ENCODE measurements at regions not wholly inside any gene's neighbourhood (a gene's known extent, or its start where the extent isn't known, plus 50 kb on each side); places are given as distances from the start of the nearest gene placed in this dataset.
"Not testable (repeated sequence)": the region's sequence is repeated elsewhere in the genome, so short reads cannot be mapped to it uniquely, and the experiment has no call there.

GRCh38 chr6:161657-162056 lies 130.6 kb upstream of the DUSP22 start:
- H3K27me3 ChIP-seq (ENCODE audit: insufficient read depth, low read length), result peaks cover 25% of the 10 kb centered on the region
- H2AFZ ChIP-seq (ENCODE audit: low read length, unreplicated experiment); H3K4me3 ChIP-seq (ENCODE audit: low read depth, low read length); H3K36me3 ChIP-seq (ENCODE audit: insufficient read depth, low read length); H3K4me1 ChIP-seq (ENCODE audit: control insufficient read depth, insufficient read depth, low read length, unreplicated experiment); H3K79me2 ChIP-seq (ENCODE audit: control insufficient read depth, insufficient read depth, low read length, unreplicated experiment); H3K27ac ChIP-seq (ENCODE audit: low read depth, low read length): not testable (repeated sequence)

GRCh38 chr6:164720-165119 lies 127.6 kb upstream of the DUSP22 start:
- Histone ChIP-seq H3K79me2 (ENCODE audit: control insufficient read depth, insufficient read depth, low read length, unreplicated experiment) (no peaks in the 10 kb centered on the region), H2AFZ (ENCODE audit: low read length, unreplicated experiment) (no peak overlapping the region), H3K27ac (ENCODE audit: low read depth, low read length) (no peak overlapping the region), H3K4me1 (ENCODE audit: control insufficient read depth, insufficient read depth, low read length, unreplicated experiment) (no peaks in the 10 kb centered on the region), H3K27me3 (ENCODE audit: insufficient read depth, low read length) (peaks cover 35% of the 10 kb centered on the region), H3K36me3 (ENCODE audit: insufficient read depth, low read length) (no peaks in the 10 kb centered on the region), H3K4me3 (ENCODE audit: low read depth, low read length) (no peak overlapping the region)

- peaks cover 39% of the 10 kb centered on the region for H3K27me3 ChIP-seq (ENCODE audit: insufficient read depth, low read length)
- no peak overlapping the region for H2AFZ ChIP-seq (ENCODE audit: low read length, unreplicated experiment)
- no peak overlapping the region for H3K27ac ChIP-seq (ENCODE audit: low read depth, low read length)
- no peak overlapping the region for H3K4me3 ChIP-seq (ENCODE audit: low read depth, low read length)
- no peaks in the 10 kb centered on the region for H3K4me1 ChIP-seq (ENCODE audit: control insufficient read depth, insufficient read depth, low read length, unreplicated experiment)
- H3K79me2 ChIP-seq (ENCODE audit: control insufficient read depth, insufficient read depth, low read length, unreplicated experiment), result no peaks in the 10 kb centered on the region
- no peaks in the 10 kb centered on the region for H3K36me3 ChIP-seq (ENCODE audit: insufficient read depth, low read length)
These were observed 127.0 kb upstream of the DUSP22 start for GRCh38 chr6:165263-165662.

- H3K36me3 ChIP-seq (ENCODE audit: insufficient read depth, low read length), result no peaks in the 10 kb centered on the region
- H3K27me3 ChIP-seq (ENCODE audit: insufficient read depth, low read length), result peaks cover 46% of the 10 kb centered on the region
- no peak overlapping the region for H3K27ac ChIP-seq (ENCODE audit: low read depth, low read length)
- H3K79me2 ChIP-seq (ENCODE audit: control insufficient read depth, insufficient read depth, low read length, unreplicated experiment), result no peaks in the 10 kb centered on the region
- H3K4me3 ChIP-seq (ENCODE audit: low read depth, low read length), result no peak overlapping the region
- no peak overlapping the region for H2AFZ ChIP-seq (ENCODE audit: low read length, unreplicated experiment)
- H3K4me1 ChIP-seq (ENCODE audit: control insufficient read depth, insufficient read depth, low read length, unreplicated experiment), result no peaks in the 10 kb centered on the region
These were observed 126.4 kb upstream of the DUSP22 start for GRCh38 chr6:165906-166305.

GRCh38 chr6:168865-169455 lies 123.3 kb upstream of the DUSP22 start:
- H3K79me2 ChIP-seq (ENCODE audit: control insufficient read depth, insufficient read depth, low read length, unreplicated experiment), result no peaks in the 10 kb centered on the region

GRCh38 chr6:174036-174435 lies 118.3 kb upstream of the DUSP22 start:
- Histone ChIP-seq H3K4me1 (ENCODE audit: control insufficient read depth, insufficient read depth, low read length, unreplicated experiment) (no peaks in the 10 kb centered on the region), H2AFZ (ENCODE audit: low read length, unreplicated experiment) (no peak overlapping the region), H3K27ac (ENCODE audit: low read depth, low read length) (no peak overlapping the region), H3K36me3 (ENCODE audit: insufficient read depth, low read length) (no peaks in the 10 kb centered on the region), H3K79me2 (ENCODE audit: control insufficient read depth, insufficient read depth, low read length, unreplicated experiment) (no peaks in the 10 kb centered on the region), H3K27me3 (ENCODE audit: insufficient read depth, low read length) (peaks cover 44% of the 10 kb centered on the region), H3K4me3 (ENCODE audit: low read depth, low read length) (no peak overlapping the region)

More at GRCh38 chr6:168865-169455, 123.3 kb upstream of the DUSP22 start:
- Histone ChIP-seq H3K4me3 (ENCODE audit: low read depth, low read length) (no peak overlapping the region), H2AFZ (ENCODE audit: low read length, unreplicated experiment) (no peak overlapping the region), H3K27me3 (ENCODE audit: insufficient read depth, low read length) (peaks cover 62% of the 10 kb centered on the region), H3K4me1 (ENCODE audit: control insufficient read depth, insufficient read depth, low read length, unreplicated experiment) (no peaks in the 10 kb centered on the region), H3K27ac (ENCODE audit: low read depth, low read length) (no peak overlapping the region), H3K36me3 (ENCODE audit: insufficient read depth, low read length) (no peaks in the 10 kb centered on the region)

- H3K4me1 ChIP-seq (ENCODE audit: control insufficient read depth, insufficient read depth, low read length, unreplicated experiment), result no peaks in the 10 kb centered on the region
- H3K36me3 ChIP-seq (ENCODE audit: insufficient read depth, low read length), result no peaks in the 10 kb centered on the region
- no peak overlapping the region for H3K4me3 ChIP-seq (ENCODE audit: low read depth, low read length)
- no peak overlapping the region for H2AFZ ChIP-seq (ENCODE audit: low read length, unreplicated experiment)
- peaks cover 28% of the 10 kb centered on the region for H3K27me3 ChIP-seq (ENCODE audit: insufficient read depth, low read length)
- H3K79me2 ChIP-seq (ENCODE audit: control insufficient read depth, insufficient read depth, low read length, unreplicated experiment), result no peaks in the 10 kb centered on the region
- no peak overlapping the region for H3K27ac ChIP-seq (ENCODE audit: low read depth, low read length)
These were observed 116.6 kb upstream of the DUSP22 start for GRCh38 chr6:175680-176079.

GRCh38 chr6:176766-177165 lies 115.5 kb upstream of the DUSP22 start:
- no peaks in the 10 kb centered on the region for H3K36me3 ChIP-seq (ENCODE audit: insufficient read depth, low read length)
- H2AFZ ChIP-seq (ENCODE audit: low read length, unreplicated experiment), result no peak overlapping the region
- no peak overlapping the region for H3K27ac ChIP-seq (ENCODE audit: low read depth, low read length)
- no peaks in the 10 kb centered on the region for H3K4me1 ChIP-seq (ENCODE audit: control insufficient read depth, insufficient read depth, low read length, unreplicated experiment)
- no peak overlapping the region for H3K4me3 ChIP-seq (ENCODE audit: low read depth, low read length)
- peaks cover 17% of the 10 kb centered on the region for H3K27me3 ChIP-seq (ENCODE audit: insufficient read depth, low read length)
- no peaks in the 10 kb centered on the region for H3K79me2 ChIP-seq (ENCODE audit: control insufficient read depth, insufficient read depth, low read length, unreplicated experiment)

GRCh38 chr6:178119-178518 lies 114.2 kb upstream of the DUSP22 start:
- Histone ChIP-seq H3K36me3 (ENCODE audit: insufficient read depth, low read length) (no peaks in the 10 kb centered on the region), H3K4me1 (ENCODE audit: control insufficient read depth, insufficient read depth, low read length, unreplicated experiment) (no peaks in the 10 kb centered on the region), H3K27me3 (ENCODE audit: insufficient read depth, low read length) (peaks cover 9% of the 10 kb centered on the region), H3K79me2 (ENCODE audit: control insufficient read depth, insufficient read depth, low read length, unreplicated experiment) (no peaks in the 10 kb centered on the region), H2AFZ (ENCODE audit: low read length, unreplicated experiment) (no peak overlapping the region), H3K4me3 (ENCODE audit: low read depth, low read length) (no peak overlapping the region), H3K27ac (ENCODE audit: low read depth, low read length) (no peak overlapping the region)

- H3K79me2 ChIP-seq (ENCODE audit: control insufficient read depth, insufficient read depth, low read length, unreplicated experiment); H3K36me3 ChIP-seq (ENCODE audit: insufficient read depth, low read length); H3K27ac ChIP-seq (ENCODE audit: low read depth, low read length); H2AFZ ChIP-seq (ENCODE audit: low read length, unreplicated experiment); H3K4me1 ChIP-seq (ENCODE audit: control insufficient read depth, insufficient read depth, low read length, unreplicated experiment); H3K4me3 ChIP-seq (ENCODE audit: low read depth, low read length); H3K27me3 ChIP-seq (ENCODE audit: insufficient read depth, low read length): not testable (repeated sequence)
These were observed 113.4 kb upstream of the DUSP22 start for GRCh38 chr6:178929-179328.

- no peaks in the 10 kb centered on the region for H3K4me1 ChIP-seq (ENCODE audit: control insufficient read depth, insufficient read depth, low read length, unreplicated experiment)
- no peaks in the 10 kb centered on the region for H3K79me2 ChIP-seq (ENCODE audit: control insufficient read depth, insufficient read depth, low read length, unreplicated experiment)
- no peaks in the 10 kb centered on the region for H3K27me3 ChIP-seq (ENCODE audit: insufficient read depth, low read length)
- H3K36me3 ChIP-seq (ENCODE audit: insufficient read depth, low read length), result no peaks in the 10 kb centered on the region
- H3K4me3 ChIP-seq (ENCODE audit: low read depth, low read length), result no peak overlapping the region
- H2AFZ ChIP-seq (ENCODE audit: low read length, unreplicated experiment), result no peak overlapping the region
- H3K27ac ChIP-seq (ENCODE audit: low read depth, low read length), result no peak overlapping the region
These were observed 112.8 kb upstream of the DUSP22 start for GRCh38 chr6:179340-179950.

Measured in ACC112 (cell line).